ENCODE measurements at regions not wholly inside any gene's neighbourhood (a gene's known extent, or its start where the extent isn't known, plus 50 kb on each side); places are given as distances from the start of the nearest gene placed in this dataset.

GRCh38 chr2:240310645-240311044 lies 124.8 kb upstream of the GPC1 start:
- Histone ChIP-seq H3K4me2 (replicated peaks; ENCODE audit: extremely low read depth, low read length, poor library complexity, severe bottlenecking) (no peak overlapping the region), H4K20me1 (ENCODE audit: insufficient read depth, low read length) (no peaks in the 10 kb centered on the region), H3K9ac (ENCODE audit: insufficient read depth, low read length, poor library complexity, severe bottlenecking) (no peak overlapping the region), H3K79me2 (ENCODE audit: insufficient read depth, low read length) (no peaks in the 10 kb centered on the region), H3K4me3 (replicated peaks in 1 of 3; ENCODE audit: low read depth in 2 of 3, low read length in 3 of 3) (no peak overlapping the region), H3K27ac (ENCODE audit: low read depth in 1 of 2, low read length in 2 of 2) (no peak overlapping the region), H2AFZ (ENCODE audit: insufficient read depth, low read depth, low read length, poor library complexity, severe bottlenecking) (no peak overlapping the region), H3K36me3 (replicated peaks in 1 of 2; ENCODE audit: control insufficient read depth in 1 of 2, insufficient read depth in 2 of 2, low read length in 2 of 2) (no peaks in the 10 kb centered on the region), H3K4me1 (ENCODE audit: control insufficient read depth in 1 of 2, insufficient read depth in 2 of 2, low read length in 2 of 2) (no peaks in the 10 kb centered on the region), H3K27me3 (ENCODE audit: control insufficient read depth in 2 of 2, insufficient read depth in 2 of 2, low read length in 2 of 2) (no peaks in the 10 kb centered on the region), H3K9me3 (replicated peaks in 1 of 2; ENCODE audit: control insufficient read depth in 1 of 2, insufficient read depth in 1 of 2, low read length in 2 of 2) (no peaks in the 10 kb centered on the region)
- WGBS (ENCODE audit: insufficient coverage): 93% methylated on average over 8 of the region's 9 CpGs
- DNase-seq: no peak
- no peak for TF ChIP-seq CTCF (IDR thresholded peaks at IDR 0.05)
- H3K9me3 Mint-ChIP-seq: peaks cover 0 to 3% (median 0%) of the 10 kb centered on the region in 7 donors
- H3K27ac Mint-ChIP-seq: no peak overlapping the region
- no peak overlapping the region for H3K4me3 Mint-ChIP-seq
- intact Hi-C loops (cut with micrococcal nuclease): no loop called here
- H3K36me3 Mint-ChIP-seq: no peaks in the 10 kb centered on the region
- H3K4me1 Mint-ChIP-seq: no peaks in the 10 kb centered on the region
- H3K27me3 Mint-ChIP-seq (ENCODE audit: low read depth in 3 of 3): peaks cover 0 to 3% (median 0%) of the 10 kb centered on the region in 3 donors

DNA sequence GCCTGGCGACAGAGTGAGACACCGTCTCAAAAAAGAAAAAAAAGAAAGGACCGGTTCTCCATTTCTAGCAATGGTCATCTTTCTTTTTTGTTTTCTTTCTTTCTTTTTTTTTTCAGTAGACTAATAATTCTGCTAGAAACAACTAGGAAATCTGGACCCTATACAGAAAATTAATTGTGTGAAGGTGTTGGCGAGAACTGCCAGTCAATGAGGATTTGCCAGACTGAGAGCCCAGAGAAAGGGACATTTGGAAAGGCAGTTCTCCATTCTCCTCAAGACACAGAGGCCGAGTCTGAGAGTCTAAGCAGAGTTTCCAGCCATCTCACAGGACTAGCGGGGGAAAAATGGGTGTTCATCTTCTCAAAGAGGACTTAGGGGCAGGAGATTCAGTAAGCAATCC lies 123.6 kb upstream of the GPC1 start:
- no peaks in the 10 kb centered on the region for H4K20me1 ChIP-seq (ENCODE audit: insufficient read depth, low read length)
- H3K4me3 Mint-ChIP-seq: no peak overlapping the region
- no peak overlapping the region for H3K27ac ChIP-seq (ENCODE audit: low read depth in 1 of 2, low read length in 2 of 2)
- WGBS (ENCODE audit: insufficient coverage): 90% methylated on average over 4 of the region's 6 CpGs
- peaks cover 0 to 3% (median 3%) of the 10 kb centered on the region in 3 donors for H3K27me3 Mint-ChIP-seq (ENCODE audit: low read depth in 3 of 3)
- no peaks in the 10 kb centered on the region for H3K79me2 ChIP-seq (ENCODE audit: insufficient read depth, low read length)
- no peak for DNase-seq
- H3K36me3 Mint-ChIP-seq: no peaks in the 10 kb centered on the region
- no peak overlapping the region for H3K27ac Mint-ChIP-seq
- no peak overlapping the region for H3K4me3 ChIP-seq (replicated peaks in 1 of 3; ENCODE audit: low read depth in 2 of 3, low read length in 3 of 3)
- TF ChIP-seq CTCF (IDR thresholded peaks at IDR 0.05): no peak
- intact Hi-C loops (cut with micrococcal nuclease): no loop called here
- no peak overlapping the region for H2AFZ ChIP-seq (ENCODE audit: insufficient read depth, low read depth, low read length, poor library complexity, severe bottlenecking)
- no peaks in the 10 kb centered on the region for H3K27me3 ChIP-seq (ENCODE audit: control insufficient read depth in 2 of 2, insufficient read depth in 2 of 2, low read length in 2 of 2)
- H3K4me1 ChIP-seq (ENCODE audit: control insufficient read depth in 1 of 2, insufficient read depth in 2 of 2, low read length in 2 of 2): no peaks in the 10 kb centered on the region
- no peaks in the 10 kb centered on the region for H3K36me3 ChIP-seq (replicated peaks in 1 of 2; ENCODE audit: control insufficient read depth in 1 of 2, insufficient read depth in 2 of 2, low read length in 2 of 2)
- H3K4me2 ChIP-seq (replicated peaks; ENCODE audit: extremely low read depth, low read length, poor library complexity, severe bottlenecking): no peak overlapping the region
- peaks cover 0 to 3% (median 0%) of the 10 kb centered on the region in 7 donors for H3K9me3 Mint-ChIP-seq
- no peaks in the 10 kb centered on the region for H3K4me1 Mint-ChIP-seq
- no peaks in the 10 kb centered on the region for H3K9me3 ChIP-seq (replicated peaks in 1 of 2; ENCODE audit: control insufficient read depth in 1 of 2, insufficient read depth in 1 of 2, low read length in 2 of 2)
- H3K9ac ChIP-seq (ENCODE audit: insufficient read depth, low read length, poor library complexity, severe bottlenecking): no peak overlapping the region

Measured in CD14-positive monocyte (primary cell).